H1 (cell line): ENCODE measurements at regions not wholly inside any gene's neighbourhood (a gene's known extent, or its start where the extent isn't known, plus 50 kb on each side); places are given as distances from the start of the nearest gene placed in this dataset.

ENCODE experiments used
- CTCF ChIA-PET: fragments of 300-600 bp; sonication (Branson Sonifier 250); formaldehyde crosslinking; loops from one replicate; lab custom pipeline; 2021; ENCODE audit not compliant: partially characterized antibody; lab: Charles Lee
- POLR2A ChIA-PET: fragments of 300-600 bp; sonication (Branson Sonifier 250); formaldehyde crosslinking; loops from one replicate; lab custom pipeline; 2021; ENCODE audit warnings: inconsistent platforms; ENCODE audit not compliant: partially characterized antibody; lab: Charles Lee
- DNase-seq, 2 experiments: peaks; one replicate each; pipeline versions ENCODE4 v3.0.0 to v3.0.0-alpha.2; 2010 to 2022; ENCODE audit warnings: low spot score in 2 of 2, low read depth in 1 of 2, mixed read lengths in 1 of 2
- FAIRE-seq: peaks from 2 replicates; lab custom pipeline; 2011; peaks lifted over from hg19 to GRCh38; lab: Jason Lieb, UNC
- H2AFZ ChIP-seq: 2 replicates; pipeline ENCODE4 v1.8.1; 2012; ENCODE audit warnings: low read length, inconsistent platforms
- H2AK5ac ChIP-seq: 2 replicates; pipeline ENCODE4 v1.6.1; 2013; ENCODE audit warnings: low read depth, low read length
- H2BK120ac ChIP-seq: replicated peaks from 2 replicates; pipeline ENCODE3; 2013; ENCODE audit warnings: low read depth, low read length, inconsistent platforms
- H2BK12ac ChIP-seq: 2 replicates; pipeline ENCODE4 v1.6.1; 2013; ENCODE audit warnings: low read depth, low read length
- H2BK15ac ChIP-seq: 2 replicates; pipeline ENCODE4 v1.6.1; 2013; ENCODE audit warnings: low read length
- H2BK20ac ChIP-seq: 2 replicates; pipeline ENCODE4 v1.6.1; 2013; ENCODE audit warnings: low read length
- H2BK5ac ChIP-seq: 2 replicates; pipeline ENCODE4 v1.6.1; 2013; ENCODE audit warnings: low read depth, low read length
- H3K14ac ChIP-seq: 2 replicates; pipeline ENCODE4 v1.6.1; 2013; ENCODE audit warnings: inconsistent platforms; ENCODE audit not compliant: insufficient read length
- H3K18ac ChIP-seq: 2 replicates; pipeline ENCODE4 v1.6.1; 2013; ENCODE audit warnings: low read length; ENCODE audit errors: extremely low read depth
- H3K23ac ChIP-seq: 2 replicates; pipeline ENCODE4 v1.6.1; 2013; ENCODE audit warnings: inconsistent platforms; ENCODE audit not compliant: insufficient read length
- H3K23me2 ChIP-seq: 2 replicates; pipeline ENCODE4 v1.6.1; 2013; ENCODE audit warnings: low read depth, low read length
- H3K27ac ChIP-seq: 2 replicates; pipeline ENCODE4 v1.6.1; 2011; ENCODE audit warnings: low read depth, low read length, inconsistent platforms
- H3K27me3 ChIP-seq, 4 experiments: replicated peaks in 1 of 4; 1 replicate in 1 of 4; 2 replicates in 3 of 4; pipeline versions ENCODE4 v1.6.1 to v1.8.1; 2011 to 2013; ENCODE audit warnings: low read length in 3 of 4, mild to moderate bottlenecking in 3 of 4, inconsistent platforms in 2 of 4, mixed read lengths in 2 of 4, moderate library complexity in 1 of 4; ENCODE audit not compliant: control insufficient read depth in 3 of 4, insufficient read depth in 3 of 4; ENCODE audit errors: extremely low read depth in 1 of 4
- H3K36me3 ChIP-seq, 4 experiments: 2 replicates each; pipeline versions ENCODE4 v1.6.1 to v1.8.1; 2011 to 2013; ENCODE audit warnings: mild to moderate bottlenecking in 4 of 4, low read length in 3 of 4, moderate library complexity in 2 of 4, control low read depth in 1 of 4, inconsistent platforms in 1 of 4; ENCODE audit not compliant: insufficient read depth in 4 of 4, control insufficient read depth in 2 of 4
- H3K4ac ChIP-seq: replicated peaks from 2 replicates; pipeline ENCODE3; 2013; ENCODE audit warnings: low read length, low read depth, mixed read lengths, inconsistent platforms; ENCODE audit not compliant: insufficient read length
- H3K4me1 ChIP-seq, 4 experiments: replicated peaks in 1 of 4; 1 replicate in 1 of 4; 2 replicates in 3 of 4; pipeline versions ENCODE4 v1.6.1 to v1.8.1; 2011 to 2013; ENCODE audit warnings: low read length in 3 of 4, inconsistent platforms in 2 of 4, mixed read lengths in 1 of 4; ENCODE audit not compliant: insufficient read depth in 4 of 4, control insufficient read depth in 3 of 4
- H3K4me2 ChIP-seq, 2 experiments: 2 replicates each; pipeline versions ENCODE4 v1.6.1 to v1.8.1; 2011 to 2013; ENCODE audit warnings: low read depth in 2 of 2, low read length in 2 of 2, control low read depth in 1 of 2, inconsistent platforms in 1 of 2, mild to moderate bottlenecking in 1 of 2; ENCODE audit not compliant: insufficient read depth in 1 of 2
- H3K4me3 ChIP-seq, 4 experiments: fragments of 200-600, 300-600 bp in 1 of 4; sonication (generic), shearing (Covaris generic), sonication (Bioruptor Twin) in 1 of 4; 2 replicates each; pipeline versions ENCODE4 v1.5.1 to v1.8.1; 2011 to 2016; ENCODE audit warnings: low read length in 4 of 4, low read depth in 3 of 4, control low read depth in 2 of 4, inconsistent platforms in 2 of 4, mild to moderate bottlenecking in 2 of 4, mixed read lengths in 1 of 4, moderate library complexity in 1 of 4; ENCODE audit not compliant: insufficient read depth in 2 of 4; ENCODE audit errors: extremely low read depth in 1 of 4
- H3K56ac ChIP-seq: replicated peaks from 2 replicates; pipeline ENCODE3; 2013; ENCODE audit warnings: low read depth, mild to moderate bottlenecking, mixed read lengths, low read length, inconsistent platforms; ENCODE audit not compliant: insufficient read length
- H3K79me1 ChIP-seq: 2 replicates; pipeline ENCODE4 v1.6.1; 2013; ENCODE audit warnings: low read depth, low read length, control low read depth
- H3K79me2 ChIP-seq, 2 experiments: 2 replicates each; pipeline versions ENCODE4 v1.6.1 to v1.8.1; 2012 to 2013; ENCODE audit warnings: low read length in 2 of 2, mild to moderate bottlenecking in 2 of 2, inconsistent platforms in 1 of 2; ENCODE audit not compliant: insufficient read depth in 2 of 2, control insufficient read depth in 1 of 2
- H3K9ac ChIP-seq, 4 experiments: replicated peaks in 1 of 4; 1 replicate in 1 of 4; 2 replicates in 3 of 4; pipeline versions ENCODE4 v1.6.1 to v1.8.1; 2011 to 2013; ENCODE audit warnings: low read depth in 3 of 4, low read length in 3 of 4, control low read depth in 2 of 4, mild to moderate bottlenecking in 2 of 4, moderate library complexity in 2 of 4, inconsistent platforms in 1 of 4; ENCODE audit errors: extremely low read depth in 1 of 4
- H3K9me3 ChIP-seq, 2 experiments: 2 replicates each; pipeline versions ENCODE4 v1.6.1 to v1.8.1; 2012 to 2013; ENCODE audit warnings: mild to moderate bottlenecking in 2 of 2, moderate library complexity in 2 of 2, control low read depth in 1 of 2, inconsistent platforms in 1 of 2, low read depth in 1 of 2, low read length in 1 of 2, mixed read lengths in 1 of 2; ENCODE audit not compliant: insufficient read depth in 2 of 2
- H4K20me1 ChIP-seq, 2 experiments: replicated peaks in 1 of 2; 2 replicates each; pipeline versions ENCODE3 to v1.8.1; 2011 to 2013; ENCODE audit warnings: inconsistent platforms in 2 of 2, low read length in 2 of 2, mild to moderate bottlenecking in 1 of 2; ENCODE audit not compliant: insufficient read depth in 2 of 2, control insufficient read depth in 1 of 2
- H4K5ac ChIP-seq: 2 replicates; pipeline ENCODE4 v1.6.1; 2013; ENCODE audit warnings: low read length, low read depth, mixed read lengths, inconsistent platforms; ENCODE audit not compliant: insufficient read length
- H4K8ac ChIP-seq: 2 replicates; pipeline ENCODE4 v1.8.0; 2013; ENCODE audit warnings: mild to moderate bottlenecking, moderate library complexity, low read length, inconsistent platforms; ENCODE audit not compliant: insufficient read depth; ENCODE audit errors: extremely low read depth
- H4K91ac ChIP-seq: replicated peaks from 2 replicates; pipeline ENCODE3; 2013; ENCODE audit warnings: low read length, mixed read lengths, inconsistent platforms; ENCODE audit not compliant: insufficient read length
- CEBPB ChIP-seq: IDR thresholded peaks from 2 replicates; pipeline ENCODE4 v1.6.1; 2012; ENCODE audit warnings: low read depth, low read length
- NANOG ChIP-seq: IDR thresholded peaks from 2 replicates; pipeline ENCODE4 v1.6.1; 2011; ENCODE audit warnings: low read length, low read depth, mild to moderate bottlenecking, inconsistent platforms; ENCODE audit not compliant: insufficient read depth, poor library complexity, severe bottlenecking
- WGBS, 2 experiments: shearing (Covaris generic) in 1 of 2; methylation state at CpG; one replicate each; pipeline versions ENCODE4 v1.1.6 to v1.1.7; 2013 to 2015; ENCODE audit warnings: low lambda C conversion rate in 2 of 2, mixed read lengths in 2 of 2, inconsistent platforms in 1 of 2, low coverage in 1 of 2, missing lambda C conversion rate in 1 of 2; ENCODE audit not compliant: insufficient replicate concordance in 2 of 2, insufficient coverage in 1 of 2, insufficient read length in 1 of 2; ENCODE audit errors: extremely low coverage in 1 of 2, missing lambda C conversion rate in 1 of 2; 5-methylcytosine and 5-hydroxymethylcytosine counted together

GRCh38 chr18:22800551-22800951 is 132.6 kb upstream of the RBBP8 start:
- Histone ChIP-seq H3K36me3 (no peaks in the 10 kb centered on the region), H4K5ac (no peak overlapping the region), H3K4ac (no peak overlapping the region), H3K9me3 (no peaks in the 10 kb centered on the region), H4K8ac (no peak overlapping the region), H3K4me1 (no peaks in the 10 kb centered on the region; a peak in 1 of 7 replicates), H3K27ac (no peak overlapping the region), H3K79me1 (no peaks in the 10 kb centered on the region), H3K23ac (no peak overlapping the region), H2BK20ac (no peak overlapping the region), H4K91ac (no peak overlapping the region), H2BK12ac (no peak overlapping the region), H3K4me2 (no peak overlapping the region), H3K27me3 (no peaks in the 10 kb centered on the region), H3K23me2 (0 out of 2 replicates have a peak, but pooled peaks cover 2% of the 10 kb centered on the region), H3K79me2 (no peaks in the 10 kb centered on the region), H2BK120ac (no peak overlapping the region), H3K14ac (no peak overlapping the region), H3K18ac (no peak overlapping the region), H3K9ac (no peak overlapping the region), H4K20me1 (no peaks in the 10 kb centered on the region), H2AK5ac (no peak overlapping the region), H3K56ac (no peak overlapping the region), H3K4me3 (no peak overlapping the region), H2BK15ac (no peak overlapping the region), H2BK5ac (no peak overlapping the region), H2AFZ (no peak overlapping the region)
- ChIA-PET POLR2A (no interaction called here), CTCF (interaction anchor here (0.7 to 3.6 kb wide), 7 partner anchors 13 to 231 kb away, joined by 3 to 17 read pairs (median 3); no protein-coding TSS in a partner anchor)
- FAIRE-seq: no peak
- DNase-seq: no peak
- TF ChIP-seq CEBPB (peak; percentile 87), NANOG (no peak)
- 92% methylated on average over 7 of the region's 7 CpGs; no CpG with 5 or more reads in 1 of the 2 experiments for WGBS, 2 experiments
